HCT116 (cell line): ENCODE measurements at regions not wholly inside any gene's neighbourhood (a gene's known extent, or its start where the extent isn't known, plus 50 kb on each side); places are given as distances from the start of the nearest gene placed in this dataset.

Experiments
- ATAC-seq: fragments of 200-7000 bp; cut with Tn5 transposase; 2 replicates; pipeline ENCODE4 v1.9.1; 2020; ENCODE audit warnings: mild to moderate bottlenecking, moderate library complexity
- BruUV-seq: library from RNA; stranded (reverse); fragments of 400-500 nt; replicated peaks from 2 replicates; lab custom pipeline; 2021; lab: Mats Ljungman, UMichigan
- CTCF ChIA-PET: fragments of 300-600 bp; sonication (Branson Sonifier 250); formaldehyde crosslinking; loops from one replicate; lab custom pipeline; 2021; ENCODE audit warnings: antibody characterized with exemption; lab: Charles Lee
- POLR2A ChIA-PET: fragments of 300-600, 350-600 bp; sonication (Branson Sonifier 250); formaldehyde crosslinking; loops from one replicate; lab custom pipeline; 2021; ENCODE audit warnings: antibody characterized with exemption; lab: Charles Lee
- RAD21 ChIA-PET, 2 experiments: fragments of 300-600 bp; sonication (Branson Sonifier 250); formaldehyde crosslinking; loops; one replicate each; lab custom pipeline; 2023; ENCODE audit warnings: low total read pairs in 2 of 2; ENCODE audit not compliant: uncharacterized antibody in 2 of 2, unreplicated experiment in 2 of 2, low non-redundant PET in 1 of 2; lab: Charles Lee
- DNase-seq: peaks from one replicate; pipeline ENCODE4 v3.0.0-alpha.2; 2010; ENCODE audit warnings: low read depth, low spot score
- H2AFZ ChIP-seq: fragments of 200-600 bp; shearing (Covaris generic), sonication (generic); 2 replicates; pipeline ENCODE4 v1.6.1; 2017; ENCODE audit warnings: low read depth, mixed run types, mixed read lengths, antibody characterized with exemption, low read length; ENCODE audit not compliant: poor library complexity, severe bottlenecking
- H3K27ac ChIP-seq: 2 replicates; pipeline ENCODE4 v1.5.1; 2012; ENCODE audit warnings: low read depth, low read length
- H3K27me3 ChIP-seq: fragments of 200-600 bp; sonication (generic); 2 replicates; pipeline ENCODE4 v1.6.1; 2016; ENCODE audit warnings: mixed run types, low read length, mixed read lengths; ENCODE audit not compliant: insufficient read depth
- H3K36me3 ChIP-seq, 2 experiments: fragments of 200-500 bp in 1 of 2; fragments of 200-600 bp in 1 of 2; sonication (Bioruptor generic) in 1 of 2; sonication (generic) in 1 of 2; 2 replicates each; pipeline versions ENCODE4 v1.5.1 to v1.6.1; 2014 to 2016; ENCODE audit warnings: low read length in 2 of 2, inconsistent platforms in 1 of 2, mixed read lengths in 1 of 2, mixed run types in 1 of 2; ENCODE audit not compliant: insufficient read depth in 2 of 2, control insufficient read depth in 1 of 2
- H3K4me1 ChIP-seq, 2 experiments: fragments of 200-600 bp in 1 of 2; sonication (generic) in 1 of 2; 2 replicates each; pipeline versions ENCODE4 v1.5.1 to v1.6.1; 2012 to 2017; ENCODE audit warnings: low read length in 2 of 2, inconsistent platforms in 1 of 2, mild to moderate bottlenecking in 1 of 2, mixed read lengths in 1 of 2, mixed run types in 1 of 2, moderate library complexity in 1 of 2; ENCODE audit not compliant: insufficient read depth in 2 of 2, control insufficient read depth in 1 of 2
- H3K4me2 ChIP-seq: fragments of 200-600 bp; sonication (generic); 2 replicates; pipeline ENCODE4 v1.6.1; 2017; ENCODE audit warnings: mixed run types, low read length, mixed read lengths
- H3K4me3 ChIP-seq, 2 experiments: fragments of 200-600 bp in 1 of 2; sonication (generic) in 1 of 2; replicated peaks in 1 of 2; 2 replicates each; pipeline ENCODE4 v1.5.1; 2011 to 2016; ENCODE audit warnings: low read length in 2 of 2, control low read depth in 1 of 2, low read depth in 1 of 2, mild to moderate bottlenecking in 1 of 2, mixed read lengths in 1 of 2, mixed run types in 1 of 2
- H3K79me2 ChIP-seq: fragments of 200-600 bp; sonication (generic); 2 replicates; pipeline ENCODE4 v1.6.1; 2017; ENCODE audit warnings: mild to moderate bottlenecking, mixed run types, low read length, moderate library complexity, mixed read lengths; ENCODE audit not compliant: insufficient read depth
- H3K9ac ChIP-seq: fragments of 200-600 bp; sonication (generic); 2 replicates; pipeline ENCODE4 v1.6.1; 2016; ENCODE audit warnings: low read length, mixed read lengths
- H3K9me2 ChIP-seq: fragments of 200-600 bp; sonication (generic), shearing (Covaris generic); 2 replicates; pipeline ENCODE4 v1.6.1; 2017; ENCODE audit warnings: mixed run types, mild to moderate bottlenecking, moderate library complexity; ENCODE audit not compliant: insufficient read depth
- H3K9me3 ChIP-seq, 2 experiments: fragments of 200-500 bp in 1 of 2; fragments of 200-600 bp in 1 of 2; sonication (Bioruptor generic) in 1 of 2; sonication (generic) in 1 of 2; 2 replicates each; pipeline ENCODE4 v1.6.1; 2014 to 2017; ENCODE audit warnings: low read length in 2 of 2, mixed read lengths in 2 of 2, inconsistent platforms in 1 of 2, low read depth in 1 of 2, mild to moderate bottlenecking in 1 of 2, mixed run types in 1 of 2, moderate library complexity in 1 of 2; ENCODE audit not compliant: control insufficient read depth in 1 of 2, insufficient read depth in 1 of 2
- H4K20me1 ChIP-seq: fragments of 200-600 bp; sonication (generic), shearing (Covaris generic); 2 replicates; pipeline ENCODE4 v1.6.1; 2017; ENCODE audit warnings: mixed run types, mild to moderate bottlenecking, moderate library complexity; ENCODE audit not compliant: insufficient read depth
- EZH2 ChIP-seq: fragments of 200-600 bp; sonication (generic); IDR thresholded peaks from 2 replicates; pipeline ENCODE4 v1.6.1; 2017; ENCODE audit warnings: antibody characterized with exemption, mixed run types
- EZH2phosphoT487 ChIP-seq: fragments of 200-600 bp; IDR thresholded peaks from 2 replicates; pipeline ENCODE4 v1.6.1; 2018; ENCODE audit warnings: antibody characterized with exemption, borderline replicate concordance
- JUND ChIP-seq: IDR thresholded peaks from 2 replicates; pipeline ENCODE4 v1.6.1; 2012
- MAX ChIP-seq: IDR thresholded peaks from 2 replicates; pipeline ENCODE4 v1.6.1; 2012
- POLR2A ChIP-seq: IDR thresholded peaks from 2 replicates; pipeline ENCODE4 v1.7.0; 2011; ENCODE audit warnings: borderline replicate concordance; ENCODE audit not compliant: insufficient read depth, insufficient read length; ENCODE audit errors: extremely low read depth
- TCF7L2 ChIP-seq: IDR thresholded peaks from 2 replicates; pipeline ENCODE4 v1.7.0; 2011; ENCODE audit warnings: borderline replicate concordance, inconsistent platforms; ENCODE audit not compliant: insufficient read depth, insufficient read length; ENCODE audit errors: extremely low read depth
- YY1 ChIP-seq: IDR thresholded peaks from 2 replicates; pipeline ENCODE4 v1.6.1; 2011; ENCODE audit warnings: low read length, low read depth, moderate library complexity, mild to moderate bottlenecking; ENCODE audit not compliant: insufficient replicate concordance; ENCODE audit errors: extremely low read depth
- intact Hi-C: fragments of 100-400 bp; cut with micrococcal nuclease; formaldehyde crosslinking; loops from 2 replicates; pipeline ENCODE4 v1.10.0; 2022
- TF ChIP-seq, protein P1 (sequence below), 3 experiments: fragments of 200-600 bp in 1 of 3; sonication (generic) in 1 of 3; IDR thresholded peaks in 2 of 3; conservative IDR thresholded peaks in 1 of 3; 2 replicates each; pipeline ENCODE4 v1.5.1; 2012 to 2017; ENCODE audit warnings: low read depth in 2 of 3, low read length in 2 of 3, antibody characterized with exemption in 1 of 3, borderline replicate concordance in 1 of 3, control low read depth in 1 of 3, mild to moderate bottlenecking in 1 of 3, mixed read lengths in 1 of 3, mixed run types in 1 of 3, moderate library complexity in 1 of 3; ENCODE audit not compliant: insufficient read depth in 1 of 3

DNA sequence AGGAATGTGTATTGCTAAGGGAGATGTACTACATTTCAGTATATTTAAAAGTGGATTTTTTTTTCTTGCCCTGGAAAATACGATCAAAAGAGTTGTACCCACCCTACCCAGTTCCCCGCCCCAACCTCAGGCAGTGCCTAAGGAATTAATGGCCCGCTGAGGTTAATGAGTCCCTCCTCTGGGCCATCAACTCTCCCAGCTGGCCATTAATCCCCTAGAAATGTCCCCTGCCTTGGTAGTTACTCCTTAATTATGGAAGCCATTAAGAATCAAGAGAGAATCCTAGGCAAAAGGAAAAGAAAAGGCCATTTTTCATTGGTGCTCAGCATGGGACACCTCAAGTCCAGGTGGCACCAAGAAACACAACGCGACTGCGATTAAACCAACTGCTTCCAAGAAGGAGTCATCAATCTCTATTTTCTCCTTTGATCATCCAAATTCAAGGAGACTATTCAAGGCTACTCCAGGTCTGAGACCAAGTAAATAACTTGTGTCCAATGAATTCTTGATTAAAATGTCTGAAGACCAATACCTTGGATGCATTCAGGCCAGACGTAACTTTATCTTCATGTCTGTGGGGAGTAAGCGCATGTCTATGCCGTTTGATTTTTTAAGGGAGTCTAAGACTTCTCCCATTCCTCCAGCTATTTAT lies 1962.2 kb upstream of the WWC1 start:
- Histone ChIP-seq H3K9me2 (no peaks in the 10 kb centered on the region), H3K79me2 (no peaks in the 10 kb centered on the region), H3K9ac (no peak overlapping the region), H3K36me3 (no peaks in the 10 kb centered on the region), H3K4me1 (no peaks in the 10 kb centered on the region), H3K9me3 (peaks cover 3 to 23% of the 10 kb centered on the region in 2 experiments; a peak in 2 of 4 replicates), H3K27ac (no peak overlapping the region), H3K4me2 (no peak overlapping the region), H4K20me1 (no peaks in the 10 kb centered on the region), H2AFZ (no peak overlapping the region), H3K4me3 (no peak overlapping the region), H3K27me3 (no peaks in the 10 kb centered on the region)
- intact Hi-C loops: no loop called here
- ChIA-PET CTCF (no interaction called here), POLR2A (no interaction called here), RAD21 (no interaction called here)
- TF ChIP-seq, protein P1, sequence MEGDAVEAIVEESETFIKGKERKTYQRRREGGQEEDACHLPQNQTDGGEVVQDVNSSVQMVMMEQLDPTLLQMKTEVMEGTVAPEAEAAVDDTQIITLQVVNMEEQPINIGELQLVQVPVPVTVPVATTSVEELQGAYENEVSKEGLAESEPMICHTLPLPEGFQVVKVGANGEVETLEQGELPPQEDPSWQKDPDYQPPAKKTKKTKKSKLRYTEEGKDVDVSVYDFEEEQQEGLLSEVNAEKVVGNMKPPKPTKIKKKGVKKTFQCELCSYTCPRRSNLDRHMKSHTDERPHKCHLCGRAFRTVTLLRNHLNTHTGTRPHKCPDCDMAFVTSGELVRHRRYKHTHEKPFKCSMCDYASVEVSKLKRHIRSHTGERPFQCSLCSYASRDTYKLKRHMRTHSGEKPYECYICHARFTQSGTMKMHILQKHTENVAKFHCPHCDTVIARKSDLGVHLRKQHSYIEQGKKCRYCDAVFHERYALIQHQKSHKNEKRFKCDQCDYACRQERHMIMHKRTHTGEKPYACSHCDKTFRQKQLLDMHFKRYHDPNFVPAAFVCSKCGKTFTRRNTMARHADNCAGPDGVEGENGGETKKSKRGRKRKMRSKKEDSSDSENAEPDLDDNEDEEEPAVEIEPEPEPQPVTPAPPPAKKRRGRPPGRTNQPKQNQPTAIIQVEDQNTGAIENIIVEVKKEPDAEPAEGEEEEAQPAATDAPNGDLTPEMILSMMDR (IDR thresholded peaks at IDR 0.05 in 2 of 3, conservative IDR thresholded peaks at IDR 0.05 in 1 of 3; ENCODE audit: borderline replicate concordance in 1 of 3, insufficient read depth in 1 of 3, low read depth in 2 of 3, low read length in 2 of 3): no peak
- no peak for TF ChIP-seq MAX
- TF ChIP-seq JUND: no peak
- no peak for TF ChIP-seq YY1
- TF ChIP-seq TCF7L2: no peak
- no peak for TF ChIP-seq EZH2phosphoT487
- no peak for TF ChIP-seq EZH2
- no peak for TF ChIP-seq POLR2A
- no peak for DNase-seq
- BruUV-seq: no TSS peak
- no peak for ATAC-seq
